ENCODE measurements at regions not wholly inside any gene's neighbourhood (a gene's known extent, or its start where the extent isn't known, plus 50 kb on each side); places are given as distances from the start of the nearest gene placed in this dataset.
A peak's percentile ranks its signal among the peaks of the same experiment; 100 is the strongest.

DNA sequence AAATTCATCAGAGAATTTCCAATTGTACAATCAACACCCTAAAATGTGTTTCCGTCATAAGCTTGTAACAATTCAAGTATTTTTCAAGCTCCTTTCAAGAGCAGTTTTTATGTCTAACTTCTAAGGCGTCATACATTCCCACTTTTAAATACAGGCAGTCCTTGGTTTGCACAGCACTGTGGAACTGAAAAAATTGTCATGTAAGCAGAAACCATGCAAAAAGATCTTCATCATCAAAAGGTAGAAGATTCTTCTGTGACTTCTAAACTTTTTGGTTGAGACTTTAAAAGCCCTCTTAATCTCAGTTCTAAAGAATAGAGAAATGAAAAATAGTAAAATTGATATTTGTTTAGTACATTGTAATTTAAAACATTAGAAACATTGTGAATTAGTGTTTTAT lies 315.6 kb downstream of the TPBG start:
- DNase-seq = no peak

DNA sequence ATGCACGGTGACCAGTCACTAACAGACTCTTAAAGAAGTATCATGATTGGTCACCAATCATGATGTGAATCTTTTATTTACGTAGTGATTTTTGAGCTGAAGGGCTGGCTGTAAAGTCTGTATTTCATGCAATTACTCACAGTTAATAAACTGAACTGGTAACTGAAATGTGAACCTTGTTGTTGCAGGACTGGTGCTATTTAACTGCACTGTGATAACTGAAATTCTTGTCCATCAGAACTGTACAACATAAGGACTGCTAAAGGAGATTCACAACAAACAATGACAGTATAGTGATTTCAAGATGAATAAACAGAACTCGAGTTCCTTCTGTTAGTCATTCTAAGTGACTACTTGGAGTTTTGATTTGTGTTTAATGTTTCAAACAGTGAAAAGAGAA lies 316.6 kb downstream of the TPBG start:
- no peak for DNase-seq

DNA sequence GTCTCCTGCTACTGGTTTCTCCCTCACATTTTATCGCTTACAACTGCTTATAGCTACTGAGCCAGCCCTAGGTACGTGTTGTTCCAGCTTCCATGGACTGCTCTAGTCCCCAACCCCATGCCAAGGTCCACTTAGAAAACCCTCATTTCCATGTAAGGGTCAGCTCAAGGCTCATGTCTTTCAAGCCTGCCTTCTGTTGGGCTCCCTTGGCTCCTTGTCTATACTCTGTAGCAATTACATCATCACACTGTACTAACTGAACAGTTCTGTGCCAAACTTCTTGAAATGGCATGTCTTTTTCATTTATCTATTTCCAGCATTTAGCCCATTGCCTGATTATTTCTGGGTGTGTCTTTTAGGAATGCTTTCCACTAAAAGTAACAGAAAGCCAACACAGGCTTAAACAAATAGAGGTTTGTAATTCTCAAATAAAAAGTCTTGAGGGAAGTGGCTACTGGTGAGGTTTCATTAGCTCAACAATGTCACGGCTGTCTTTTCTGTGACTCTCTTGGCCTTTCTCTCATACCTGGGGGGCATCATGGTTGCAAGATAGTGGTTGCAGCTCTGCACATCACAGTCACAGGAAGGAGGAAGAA lies 317.6 kb downstream of the TPBG start:
- DNase-seq = no peak

DNA sequence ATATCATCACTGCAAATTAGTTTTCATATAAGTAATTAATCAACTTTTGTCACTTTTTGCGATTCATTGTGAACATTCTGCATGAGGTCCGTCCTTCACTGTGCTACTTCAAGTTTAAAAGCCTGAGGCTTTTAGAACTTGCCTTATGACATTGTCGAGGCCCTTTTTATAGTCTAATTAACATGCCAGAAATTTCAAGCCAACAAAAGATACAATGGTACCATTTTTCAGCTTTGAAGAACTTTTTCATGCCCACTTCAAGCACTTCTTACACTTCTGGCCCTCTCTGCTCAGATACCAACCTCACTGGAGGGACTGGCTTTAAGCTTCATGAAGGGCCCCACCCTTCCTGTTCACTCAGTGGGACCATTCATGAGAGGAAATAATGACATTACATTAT lies 323.1 kb downstream of the TPBG start:
- no peak for DNase-seq

DNA sequence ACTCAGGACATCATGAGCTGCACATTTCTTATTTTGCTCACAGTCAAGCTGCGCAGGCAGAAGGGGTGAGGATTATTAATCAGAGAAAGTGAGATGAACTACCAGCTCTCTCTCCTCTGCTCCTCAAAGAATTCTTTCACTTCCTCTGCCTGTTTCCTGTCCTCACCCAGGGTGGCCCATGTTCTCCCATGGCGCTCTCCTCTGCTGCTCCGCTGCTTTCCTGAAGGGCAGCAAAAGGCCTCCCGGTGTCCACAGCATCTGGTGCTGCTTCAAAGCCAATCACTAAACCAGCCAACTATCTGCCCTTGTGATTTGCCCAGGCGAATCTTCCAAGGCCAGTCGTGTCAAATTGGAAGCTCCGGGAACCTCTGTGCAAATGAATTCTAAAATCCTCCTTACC lies 324.2 kb downstream of the TPBG start:
- DNase-seq = no peak

DNA sequence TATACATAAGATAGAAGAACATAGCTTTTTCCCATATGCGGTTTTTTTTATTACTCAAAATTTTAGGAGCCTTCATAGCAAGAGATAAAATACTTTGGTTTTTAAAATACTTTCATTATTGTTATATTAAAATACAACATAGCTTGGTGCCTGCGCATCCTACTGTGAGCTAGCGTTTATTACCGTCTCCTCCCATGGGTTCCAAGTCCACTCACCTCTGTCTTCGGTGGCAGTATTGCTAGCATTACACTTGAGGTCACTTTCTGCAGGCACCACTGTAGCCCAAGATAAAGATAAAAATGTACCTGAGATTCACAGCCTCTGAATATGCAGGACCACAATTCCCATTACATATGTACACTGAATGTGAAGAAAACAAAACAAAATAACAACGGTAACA lies 326.7 kb downstream of the TPBG start:
- DNase-seq = no peak

DNA sequence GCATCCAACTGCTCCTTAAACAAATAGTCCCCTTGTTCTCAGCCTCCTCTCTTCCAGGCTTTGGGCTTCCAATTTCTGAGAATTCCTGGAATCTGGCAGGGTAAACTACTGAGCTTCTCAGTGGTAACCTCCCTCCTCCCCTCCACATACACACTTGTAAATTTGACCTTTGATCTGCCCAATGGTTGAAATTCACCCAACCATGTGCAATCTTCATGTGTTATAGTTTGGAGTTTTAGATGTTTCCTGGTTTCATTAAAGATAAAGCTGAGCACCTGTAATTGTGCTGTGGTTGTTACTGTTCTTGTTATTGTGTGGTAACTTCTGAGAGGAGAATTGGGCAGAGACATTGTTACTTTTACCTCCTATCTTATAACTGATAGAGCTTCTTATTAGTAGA lies 328.4 kb downstream of the TPBG start:
- no peak for DNase-seq

DNA sequence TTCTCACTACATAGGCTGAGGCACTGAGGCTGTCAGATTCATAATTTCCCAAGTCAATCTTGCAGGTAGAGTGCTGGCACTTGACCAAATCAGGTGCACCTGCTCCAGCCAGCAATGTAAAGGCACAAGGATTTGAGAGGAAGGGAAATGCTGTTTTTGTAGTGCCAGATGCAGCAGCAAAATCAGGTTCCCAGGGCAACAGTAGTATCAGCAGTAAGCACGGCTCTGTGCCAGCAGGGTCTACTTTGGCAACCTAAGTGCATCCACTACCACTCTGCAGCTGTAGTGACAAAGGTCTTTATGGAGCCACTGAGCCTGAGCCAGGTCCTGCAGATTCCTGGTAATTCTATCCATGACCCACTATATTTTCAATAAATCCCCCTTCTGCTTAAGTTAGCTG lies 329.5 kb downstream of the TPBG start:
- no peak for DNase-seq

DNA sequence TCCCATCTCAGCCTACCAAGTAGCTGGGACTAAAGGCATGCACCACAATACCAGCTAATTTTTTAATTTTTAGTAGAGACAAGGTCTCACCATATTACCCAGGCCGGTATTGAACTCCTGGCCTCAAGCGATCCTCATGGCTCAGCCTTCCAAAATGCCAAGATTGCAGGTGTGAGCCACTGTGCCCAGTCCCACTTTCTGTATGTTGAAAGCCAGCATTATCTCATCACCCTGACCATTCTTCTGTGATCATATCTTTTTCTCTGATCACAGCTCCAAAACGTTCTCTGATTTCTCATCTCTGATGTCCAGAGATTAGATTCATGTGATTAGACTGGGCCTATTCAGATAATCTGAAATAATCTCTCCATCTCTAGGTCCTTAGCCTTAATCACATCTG lies 337.7 kb downstream of the TPBG start:
- DNase-seq = no peak

DNA sequence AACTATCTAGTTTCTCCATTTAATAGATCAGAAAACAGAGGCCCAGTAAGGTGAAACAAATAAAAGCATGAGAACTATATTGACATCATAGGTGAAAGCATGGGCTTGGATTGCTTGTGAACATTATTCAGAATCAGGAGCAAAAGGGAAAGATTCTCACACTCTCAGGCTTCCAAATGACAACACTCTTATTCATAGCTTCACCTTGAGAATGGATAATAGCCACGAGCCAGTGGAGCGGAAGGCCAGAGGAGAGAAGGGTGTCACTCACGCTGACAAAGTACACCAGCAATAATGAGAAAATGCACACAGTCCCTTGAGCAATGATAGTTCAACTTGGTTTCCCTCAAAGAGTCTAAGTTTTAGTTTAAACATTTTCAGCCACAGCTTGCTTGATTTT lies 339.0 kb downstream of the TPBG start:
- no peak for DNase-seq

DNA sequence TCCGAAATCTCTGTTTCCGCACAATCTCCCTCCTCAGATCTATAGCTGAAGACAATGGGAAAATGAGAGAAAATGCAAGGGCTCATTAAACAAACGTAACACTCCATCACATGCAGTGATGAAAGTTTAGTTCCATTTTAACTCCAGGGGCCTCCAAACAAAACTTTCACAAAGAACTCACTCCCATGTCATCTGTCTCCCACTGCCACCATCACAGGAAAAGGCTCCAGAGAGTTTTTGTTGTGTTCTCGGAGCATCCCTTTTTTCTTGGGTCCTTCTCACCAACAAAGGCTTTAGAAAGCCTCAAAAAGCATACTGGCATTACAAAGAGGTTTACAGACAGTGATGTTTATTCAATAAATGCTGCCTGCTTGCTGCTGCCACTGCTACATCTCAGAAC lies 339.6 kb downstream of the TPBG start:
- DNase-seq = no peak

DNA sequence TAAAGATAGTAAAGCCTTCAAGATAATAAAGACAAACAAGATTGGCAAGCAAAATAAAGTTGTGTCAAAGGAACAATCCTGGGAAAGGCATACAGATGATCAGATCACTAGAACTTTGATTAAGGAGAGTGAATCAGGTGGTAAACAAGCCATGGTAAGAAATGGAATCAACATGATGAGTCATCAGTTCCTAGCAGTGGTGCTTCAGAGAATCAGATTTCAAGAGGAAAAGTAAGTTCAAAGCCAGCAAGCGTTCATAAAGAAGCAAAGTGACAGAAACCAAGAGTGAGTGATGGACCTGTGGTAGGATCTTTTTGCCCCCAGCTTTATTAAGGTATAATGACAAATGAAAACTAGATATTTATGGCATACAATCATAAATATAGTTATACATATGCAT lies 340.4 kb downstream of the TPBG start:
- DNase-seq = no peak

DNA sequence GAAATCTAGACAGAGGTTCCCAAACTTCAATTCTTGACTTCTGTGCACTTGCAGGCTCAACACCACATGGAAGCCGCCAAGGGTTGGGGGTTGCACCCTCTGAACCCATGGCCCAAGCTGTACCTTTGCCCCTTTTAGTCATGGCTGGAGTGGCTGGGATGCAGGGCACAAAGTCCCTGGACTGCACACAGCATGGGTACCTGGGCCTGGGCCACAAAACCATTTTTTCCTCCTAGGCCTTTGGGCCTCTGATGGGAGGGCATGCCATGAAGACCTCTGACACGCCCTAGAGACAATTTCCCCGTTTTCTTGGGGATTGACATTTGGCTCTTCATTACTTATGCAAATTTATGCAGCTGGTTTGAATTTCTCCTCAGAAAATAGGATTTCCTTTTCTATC lies 342.0 kb downstream of the TPBG start:
- DNase-seq = no peak

DNA sequence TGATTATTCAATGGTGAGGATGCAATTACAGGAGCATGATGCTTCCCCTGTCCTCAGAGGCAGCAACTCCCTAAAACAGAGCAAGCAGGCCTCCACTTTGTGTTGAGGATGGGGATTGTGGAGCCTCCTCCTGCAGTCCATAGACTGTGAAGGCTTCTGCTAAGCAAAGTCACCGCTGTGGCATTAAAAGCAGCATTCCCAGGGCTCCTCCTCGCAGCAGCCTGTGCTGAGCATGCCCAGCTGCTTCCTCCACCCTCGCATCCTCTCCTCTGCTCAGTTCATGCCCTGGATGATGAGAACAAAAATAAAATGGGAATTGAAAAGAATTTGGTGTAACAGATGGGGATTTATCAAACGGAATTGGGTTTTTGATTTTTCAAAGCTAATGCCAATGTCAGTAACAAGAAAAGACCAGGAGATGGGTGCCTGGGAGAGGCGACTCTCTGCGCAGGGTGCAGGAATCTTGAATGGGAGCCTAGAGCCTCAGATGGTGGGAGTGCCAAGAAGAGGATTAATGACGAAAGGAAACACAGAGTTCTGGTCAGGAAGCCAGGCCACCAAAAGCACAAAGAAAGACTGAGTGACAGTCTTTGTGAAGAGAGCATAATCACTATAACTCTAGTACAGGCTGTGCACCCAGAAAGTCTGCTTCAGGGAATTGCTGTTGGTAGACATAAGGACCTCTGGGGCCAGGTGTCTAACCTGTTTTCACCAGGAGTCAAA lies 347.6 kb downstream of the TPBG start:
- no peak for DNase-seq

DNA sequence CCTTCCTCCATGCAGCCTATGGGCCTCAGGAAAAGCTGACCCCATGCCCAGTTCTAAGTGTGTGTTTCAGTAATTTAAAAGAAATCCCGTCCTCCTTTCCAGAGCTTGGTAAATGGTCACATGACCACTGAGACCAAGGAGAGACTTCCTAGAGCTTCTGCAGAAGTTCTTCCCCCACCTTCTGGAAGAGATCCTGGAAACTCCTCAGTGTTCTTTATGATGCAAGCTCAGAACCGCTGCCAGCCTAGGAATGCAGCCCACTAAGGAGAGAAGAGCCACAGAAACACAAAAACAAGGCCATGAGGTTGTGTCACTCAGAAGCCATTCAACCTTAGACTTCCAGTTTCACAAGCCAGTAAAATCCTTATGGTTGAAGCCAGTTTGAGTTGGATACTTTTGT lies 348.4 kb downstream of the TPBG start:
- peak; percentile 72 for DNase-seq

DNA sequence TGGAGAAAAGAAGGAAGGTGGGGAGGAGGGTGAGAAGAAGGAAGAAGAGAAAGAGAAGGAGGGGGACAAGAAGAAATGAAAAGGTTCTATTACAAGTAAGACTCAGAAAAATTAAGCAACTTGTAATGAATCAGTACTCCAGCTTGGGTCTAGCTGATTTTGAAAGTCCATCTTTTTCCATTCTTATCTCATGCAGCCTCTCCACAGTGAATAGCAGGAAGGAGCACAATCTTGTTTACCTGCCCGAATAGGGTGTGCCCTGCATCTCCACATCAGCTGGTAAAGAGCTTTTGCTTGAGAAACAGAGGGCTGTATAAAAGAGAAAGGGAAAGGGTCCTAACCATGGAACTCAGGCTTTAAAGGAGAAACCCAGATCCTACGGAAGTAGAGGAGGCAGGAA lies 348.8 kb downstream of the TPBG start:
- DNase-seq = no peak

DNA sequence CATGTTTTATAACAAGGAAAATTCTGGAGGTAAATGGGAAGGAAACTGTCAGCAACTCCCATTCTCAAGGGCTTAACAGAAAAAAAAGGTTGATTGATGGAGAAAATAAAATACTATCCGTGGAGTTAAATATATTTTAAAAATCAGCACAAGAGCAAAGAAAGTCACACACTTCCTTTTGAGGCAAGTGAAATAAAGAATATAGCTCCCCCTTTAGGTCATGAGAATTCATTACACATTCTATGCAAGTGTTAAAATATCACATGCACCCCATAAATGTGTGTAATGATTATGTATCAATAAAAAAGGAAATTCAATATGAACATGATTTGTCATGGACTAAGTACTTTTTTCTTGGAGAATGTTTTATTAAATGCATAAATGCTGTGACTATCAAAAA lies 349.2 kb downstream of the TPBG start:
- DNase-seq = no peak

DNA sequence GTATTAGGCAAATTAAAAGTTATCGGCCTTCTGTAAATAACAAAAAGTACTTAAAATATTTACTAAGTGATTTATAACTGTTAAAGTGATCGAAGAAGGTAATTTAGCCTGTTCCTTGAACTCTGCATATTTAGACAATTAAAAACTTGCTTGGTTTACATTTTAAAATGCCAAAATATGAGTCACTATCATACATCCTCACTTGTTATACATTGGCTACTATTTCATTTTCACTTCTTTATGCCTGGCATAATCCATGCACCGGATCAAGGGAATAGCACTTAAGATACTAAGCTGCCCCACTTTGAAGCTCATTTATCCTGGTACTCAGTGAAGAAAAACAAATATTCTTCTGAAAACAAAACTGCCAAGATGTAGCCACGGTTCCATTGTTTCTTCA lies 344.6 kb downstream of the UBE3D start:
- DNase-seq = no peak

DNA sequence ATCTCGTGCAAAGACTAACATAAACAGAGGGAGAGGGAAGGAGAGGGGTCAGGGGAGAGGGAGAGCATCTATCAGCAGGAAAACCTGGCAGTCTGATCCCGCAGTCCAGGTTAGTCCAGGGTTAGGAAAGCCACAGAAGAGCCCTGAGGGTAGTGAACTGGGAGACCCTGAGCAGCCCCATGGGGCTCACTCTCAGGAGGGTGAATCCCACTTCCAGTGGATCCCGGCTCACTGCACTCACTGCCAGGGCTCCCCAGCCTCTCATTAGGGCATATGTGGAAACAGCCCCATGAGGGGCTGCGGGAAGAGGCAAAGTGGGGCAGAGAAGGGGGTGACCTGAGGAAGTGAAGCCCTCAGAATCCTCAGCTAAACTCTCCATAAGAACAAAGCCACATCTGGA lies 329.9 kb downstream of the UBE3D start:
- no peak for DNase-seq

DNA sequence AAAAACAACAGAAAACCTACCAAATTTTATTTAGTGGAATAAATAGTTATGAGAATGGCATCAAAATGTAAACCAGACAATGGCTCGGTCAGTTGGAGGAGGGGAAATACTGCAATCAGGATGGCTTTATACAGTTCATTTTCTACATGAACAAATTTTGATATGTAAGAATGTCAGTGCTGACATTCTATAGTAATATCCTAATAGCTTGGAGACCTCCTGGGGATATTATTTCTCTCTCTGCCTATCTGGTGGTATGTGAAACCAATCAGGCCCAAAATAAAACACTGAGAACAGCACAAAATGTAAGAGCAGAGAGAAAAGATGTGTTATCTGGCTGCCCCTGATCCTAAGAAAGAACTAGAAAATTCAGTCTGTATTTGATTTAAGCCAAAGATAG lies 327.7 kb downstream of the UBE3D start:
- no peak for DNase-seq

DNA sequence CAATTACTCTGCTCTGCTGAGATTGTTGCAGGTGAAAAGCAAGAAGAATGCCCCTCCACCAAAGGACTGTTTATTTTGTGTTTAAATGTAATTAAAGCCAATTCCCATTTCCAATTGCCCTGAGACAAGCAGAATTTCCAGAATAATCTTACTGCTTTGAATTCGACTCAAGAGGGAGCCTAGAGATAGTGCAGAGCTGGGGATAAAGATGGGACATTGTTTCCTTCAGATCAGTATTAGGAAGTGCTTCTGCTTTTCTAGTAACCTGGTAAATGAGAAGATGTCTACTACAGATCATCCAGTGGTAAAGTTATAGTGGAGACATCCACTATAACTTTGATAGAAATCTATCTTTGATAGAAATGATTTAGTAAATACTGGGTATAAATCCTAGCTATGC lies 326.9 kb downstream of the UBE3D start:
- DNase-seq = no peak

DNA sequence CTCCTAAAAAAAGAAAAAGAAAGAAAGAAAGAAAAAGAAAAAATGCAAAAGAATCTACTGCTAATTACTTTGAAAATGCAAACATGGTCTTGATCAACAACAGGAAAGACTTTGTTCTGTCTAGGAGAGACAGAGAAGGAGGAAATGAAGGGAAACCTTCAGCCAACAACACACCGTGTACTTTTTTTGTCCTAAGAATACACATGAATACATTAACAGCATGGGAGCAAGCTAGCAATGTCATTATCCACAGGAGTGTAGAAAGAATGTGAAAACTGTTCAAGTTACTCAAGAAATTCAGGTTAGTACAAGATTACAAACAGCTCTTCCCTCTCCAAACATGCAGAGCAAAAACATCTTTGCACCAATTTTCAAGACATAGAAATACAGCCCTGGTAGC lies 326.3 kb downstream of the UBE3D start:
- DNase-seq = no peak

DNA sequence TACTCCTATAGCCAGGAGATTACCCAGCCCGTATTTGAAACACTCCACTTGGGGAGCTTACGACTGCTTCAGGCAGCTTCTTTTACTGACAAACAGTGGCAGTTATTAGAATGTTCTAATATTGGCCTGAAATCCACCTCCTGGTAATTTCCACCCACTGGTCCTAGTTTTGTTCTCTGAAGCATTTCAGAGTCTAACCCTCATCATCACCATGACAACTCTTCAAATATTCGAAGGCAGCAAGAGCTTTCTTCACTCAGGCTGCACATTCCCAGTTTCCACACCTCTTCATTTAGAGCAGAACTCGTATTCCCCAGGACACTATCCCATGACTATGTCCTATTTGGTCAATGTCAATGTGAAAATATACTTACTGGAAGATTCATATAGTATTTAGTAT lies 325.6 kb downstream of the UBE3D start:
- no peak for DNase-seq

DNA sequence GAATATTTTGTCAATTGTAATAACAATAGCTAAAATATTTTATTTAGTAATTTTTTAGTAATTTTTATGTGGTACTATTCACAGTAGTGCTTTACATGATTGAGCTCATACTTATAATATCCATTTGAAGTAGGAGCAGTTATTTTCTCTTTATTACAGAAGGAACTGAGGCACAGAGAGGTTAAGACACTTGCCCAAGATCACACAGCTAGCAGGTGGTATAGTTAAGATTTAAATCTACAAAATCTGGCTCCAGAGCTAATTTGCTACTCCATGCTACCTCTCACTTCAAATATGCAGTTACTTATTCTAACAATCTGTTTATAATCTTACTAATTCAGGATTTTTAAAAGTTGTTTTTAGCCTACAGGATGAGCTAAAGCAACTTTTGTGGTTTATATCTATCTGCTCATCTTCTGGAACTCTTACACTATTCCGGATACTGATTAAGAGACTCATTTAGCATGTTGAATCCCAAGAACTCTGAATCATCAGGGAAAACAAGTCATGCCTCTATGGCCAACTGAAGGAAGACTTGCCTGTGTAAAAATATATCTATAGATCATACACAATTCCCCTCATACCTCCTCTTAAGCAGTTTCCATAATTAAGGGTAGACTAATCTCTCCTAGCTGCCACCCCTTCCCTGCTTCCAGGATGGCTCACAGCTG lies 324.2 kb downstream of the UBE3D start:
- no peak for DNase-seq

DNA sequence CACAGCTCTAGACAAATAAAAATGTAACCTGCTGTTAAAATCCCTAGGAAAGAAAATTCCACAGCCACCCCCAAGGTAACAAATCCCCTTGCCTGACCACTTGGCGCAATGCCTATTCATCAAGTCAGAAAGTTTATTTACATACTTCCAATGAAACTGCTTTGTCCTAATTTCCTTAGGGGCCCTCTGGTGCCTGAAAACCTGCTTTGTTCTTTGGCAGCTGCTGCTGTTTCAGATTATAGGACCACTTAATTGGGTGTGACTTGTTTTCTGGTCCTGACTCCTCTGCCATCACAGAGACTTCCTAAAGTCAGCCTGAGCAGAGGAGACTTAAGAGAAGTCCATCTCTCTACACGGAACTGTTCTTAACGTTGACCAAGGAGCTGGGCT lies 323.6 kb downstream of the UBE3D start:
- DNase-seq = no peak
